ENCODE measurements at regions not wholly inside any gene's neighbourhood (a gene's known extent, or its start where the extent isn't known, plus 50 kb on each side); places are given as distances from the start of the nearest gene placed in this dataset.

DNA sequence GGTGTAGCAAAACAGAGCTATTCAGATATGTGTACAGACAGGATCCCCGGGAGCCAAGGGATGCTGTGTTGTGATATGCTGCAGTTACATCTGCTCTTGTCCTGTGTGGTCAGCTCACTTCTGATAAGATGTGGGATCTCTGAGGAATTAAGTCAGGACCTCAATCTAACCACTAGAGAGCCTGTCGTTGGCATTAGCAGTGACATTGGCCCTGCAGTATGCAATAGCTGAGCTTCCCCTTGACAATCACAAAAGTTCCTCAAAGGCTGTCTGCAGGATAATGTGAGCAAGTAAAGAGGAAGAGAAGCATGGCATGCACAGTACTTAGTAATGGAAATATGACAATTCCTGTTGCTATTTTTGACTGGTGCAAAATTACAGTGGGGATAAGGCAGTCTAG is 203.4 kb upstream of the MIR17HG start (continued):
- TF ChIP-seq, protein P1, sequence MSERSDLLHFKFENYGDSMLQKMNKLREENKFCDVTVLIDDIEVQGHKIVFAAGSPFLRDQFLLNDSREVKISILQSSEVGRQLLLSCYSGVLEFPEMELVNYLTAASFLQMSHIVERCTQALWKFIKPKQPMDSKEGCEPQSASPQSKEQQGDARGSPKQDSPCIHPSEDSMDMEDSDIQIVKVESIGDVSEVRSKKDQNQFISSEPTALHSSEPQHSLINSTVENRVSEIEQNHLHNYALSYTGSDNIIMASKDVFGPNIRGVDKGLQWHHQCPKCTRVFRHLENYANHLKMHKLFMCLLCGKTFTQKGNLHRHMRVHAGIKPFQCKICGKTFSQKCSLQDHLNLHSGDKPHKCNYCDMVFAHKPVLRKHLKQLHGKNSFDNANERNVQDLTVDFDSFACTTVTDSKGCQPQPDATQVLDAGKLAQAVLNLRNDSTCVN (tag by site-specific recombination; optimal IDR thresholded peaks at IDR 0.05): no peak
- TF ChIP-seq KLF10 (tag by site-specific recombination; IDR thresholded peaks at IDR 0.05) (no peak), TRIM28 (IDR thresholded peaks at IDR 0.05; ENCODE audit: borderline replicate concordance, low read length) (no peak), ZFHX2 (tag by site-specific recombination; conservative IDR thresholded peaks at IDR 0.05) (no peak)
- TF ChIP-seq, protein P2, sequence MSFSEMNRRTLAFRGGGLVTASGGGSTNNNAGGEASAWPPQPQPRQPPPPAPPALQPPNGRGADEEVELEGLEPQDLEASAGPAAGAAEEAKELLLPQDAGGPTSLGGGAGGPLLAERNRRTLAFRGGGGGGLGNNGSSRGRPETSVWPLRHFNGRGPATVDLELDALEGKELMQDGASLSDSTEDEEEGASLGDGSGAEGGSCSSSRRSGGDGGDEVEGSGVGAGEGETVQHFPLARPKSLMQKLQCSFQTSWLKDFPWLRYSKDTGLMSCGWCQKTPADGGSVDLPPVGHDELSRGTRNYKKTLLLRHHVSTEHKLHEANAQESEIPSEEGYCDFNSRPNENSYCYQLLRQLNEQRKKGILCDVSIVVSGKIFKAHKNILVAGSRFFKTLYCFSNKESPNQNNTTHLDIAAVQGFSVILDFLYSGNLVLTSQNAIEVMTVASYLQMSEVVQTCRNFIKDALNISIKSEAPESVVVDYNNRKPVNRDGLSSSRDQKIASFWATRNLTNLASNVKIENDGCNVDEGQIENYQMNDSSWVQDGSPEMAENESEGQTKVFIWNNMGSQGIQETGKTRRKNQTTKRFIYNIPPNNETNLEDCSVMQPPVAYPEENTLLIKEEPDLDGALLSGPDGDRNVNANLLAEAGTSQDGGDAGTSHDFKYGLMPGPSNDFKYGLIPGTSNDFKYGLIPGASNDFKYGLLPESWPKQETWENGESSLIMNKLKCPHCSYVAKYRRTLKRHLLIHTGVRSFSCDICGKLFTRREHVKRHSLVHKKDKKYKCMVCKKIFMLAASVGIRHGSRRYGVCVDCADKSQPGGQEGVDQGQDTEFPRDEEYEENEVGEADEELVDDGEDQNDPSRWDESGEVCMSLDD (tag by site-specific recombination; IDR thresholded peaks at IDR 0.05): no peak

DNA sequence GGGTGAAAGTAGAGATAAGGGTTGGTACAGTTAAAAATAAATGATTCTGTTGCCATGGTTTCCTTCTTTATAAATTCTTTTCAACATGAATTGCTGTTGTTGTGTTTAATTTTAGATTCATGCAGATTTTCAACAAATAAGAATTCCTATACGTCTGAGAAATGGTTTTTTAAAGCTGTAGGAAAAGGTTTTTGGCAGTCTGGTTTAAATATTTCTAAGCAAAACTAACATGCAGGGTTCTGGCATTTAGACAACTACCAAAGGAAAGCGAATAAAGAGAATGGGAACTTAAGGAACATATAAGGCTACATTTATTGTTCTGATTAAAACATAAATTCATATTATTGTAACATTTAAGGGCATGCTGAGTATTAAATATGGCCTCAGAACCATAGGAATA is 203.0 kb upstream of the MIR17HG start:
- ChIA-PET CTCF (no interaction called here), POLR2A (no interaction called here)
- no peak for TF ChIP-seq ZNF335 (tag by site-specific recombination; conservative IDR thresholded peaks at IDR 0.05)
- no peak for TF ChIP-seq ZNF561 (tag by site-specific recombination; IDR thresholded peaks at IDR 0.05; ENCODE audit: borderline replicate concordance)
- TF ChIP-seq YY2 (tag by site-specific recombination; IDR thresholded peaks at IDR 0.05): no peak
- TF ChIP-seq ZNF121 (tag by site-specific recombination; IDR thresholded peaks at IDR 0.05): no peak
- TF ChIP-seq, protein P3, sequence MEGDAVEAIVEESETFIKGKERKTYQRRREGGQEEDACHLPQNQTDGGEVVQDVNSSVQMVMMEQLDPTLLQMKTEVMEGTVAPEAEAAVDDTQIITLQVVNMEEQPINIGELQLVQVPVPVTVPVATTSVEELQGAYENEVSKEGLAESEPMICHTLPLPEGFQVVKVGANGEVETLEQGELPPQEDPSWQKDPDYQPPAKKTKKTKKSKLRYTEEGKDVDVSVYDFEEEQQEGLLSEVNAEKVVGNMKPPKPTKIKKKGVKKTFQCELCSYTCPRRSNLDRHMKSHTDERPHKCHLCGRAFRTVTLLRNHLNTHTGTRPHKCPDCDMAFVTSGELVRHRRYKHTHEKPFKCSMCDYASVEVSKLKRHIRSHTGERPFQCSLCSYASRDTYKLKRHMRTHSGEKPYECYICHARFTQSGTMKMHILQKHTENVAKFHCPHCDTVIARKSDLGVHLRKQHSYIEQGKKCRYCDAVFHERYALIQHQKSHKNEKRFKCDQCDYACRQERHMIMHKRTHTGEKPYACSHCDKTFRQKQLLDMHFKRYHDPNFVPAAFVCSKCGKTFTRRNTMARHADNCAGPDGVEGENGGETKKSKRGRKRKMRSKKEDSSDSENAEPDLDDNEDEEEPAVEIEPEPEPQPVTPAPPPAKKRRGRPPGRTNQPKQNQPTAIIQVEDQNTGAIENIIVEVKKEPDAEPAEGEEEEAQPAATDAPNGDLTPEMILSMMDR (tag by site-specific recombination; IDR thresholded peaks at IDR 0.05): no peak
- TF ChIP-seq ZNF670 (tag by site-specific recombination; IDR thresholded peaks at IDR 0.05; ENCODE audit: low read depth): no peak
- no peak for TF ChIP-seq ZFP41 (tag by site-specific recombination; IDR thresholded peaks at IDR 0.05; ENCODE audit: borderline replicate concordance)
- TF ChIP-seq ZNF138 (tag by site-specific recombination; IDR thresholded peaks at IDR 0.05; ENCODE audit: borderline replicate concordance): no peak
- TF ChIP-seq, protein P4, sequence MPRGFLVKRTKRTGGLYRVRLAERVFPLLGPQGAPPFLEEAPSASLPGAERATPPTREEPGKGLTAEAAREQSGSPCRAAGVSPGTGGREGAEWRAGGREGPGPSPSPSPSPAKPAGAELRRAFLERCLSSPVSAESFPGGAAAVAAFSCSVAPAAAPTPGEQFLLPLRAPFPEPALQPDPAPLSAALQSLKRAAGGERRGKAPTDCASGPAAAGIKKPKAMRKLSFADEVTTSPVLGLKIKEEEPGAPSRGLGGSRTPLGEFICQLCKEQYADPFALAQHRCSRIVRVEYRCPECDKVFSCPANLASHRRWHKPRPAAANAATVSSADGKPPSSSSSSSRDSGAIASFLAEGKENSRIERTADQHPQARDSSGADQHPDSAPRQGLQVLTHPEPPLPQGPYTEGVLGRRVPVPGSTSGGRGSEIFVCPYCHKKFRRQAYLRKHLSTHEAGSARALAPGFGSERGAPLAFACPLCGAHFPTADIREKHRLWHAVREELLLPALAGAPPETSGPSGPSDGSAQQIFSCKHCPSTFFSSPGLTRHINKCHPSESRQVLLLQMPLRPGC (tag by site-specific recombination; IDR thresholded peaks at IDR 0.05): no peak
- no peak for TF ChIP-seq SP2 (tag by site-specific recombination; IDR thresholded peaks at IDR 0.05)
- TF ChIP-seq ZNF623 (tag by site-specific recombination; IDR thresholded peaks at IDR 0.05): no peak
- TF ChIP-seq ZNF785 (tag by site-specific recombination; IDR thresholded peaks at IDR 0.05): no peak
- TF ChIP-seq ZNF23 (tag by site-specific recombination; IDR thresholded peaks at IDR 0.05; ENCODE audit: borderline replicate concordance): no peak
- TF ChIP-seq, protein P5, sequence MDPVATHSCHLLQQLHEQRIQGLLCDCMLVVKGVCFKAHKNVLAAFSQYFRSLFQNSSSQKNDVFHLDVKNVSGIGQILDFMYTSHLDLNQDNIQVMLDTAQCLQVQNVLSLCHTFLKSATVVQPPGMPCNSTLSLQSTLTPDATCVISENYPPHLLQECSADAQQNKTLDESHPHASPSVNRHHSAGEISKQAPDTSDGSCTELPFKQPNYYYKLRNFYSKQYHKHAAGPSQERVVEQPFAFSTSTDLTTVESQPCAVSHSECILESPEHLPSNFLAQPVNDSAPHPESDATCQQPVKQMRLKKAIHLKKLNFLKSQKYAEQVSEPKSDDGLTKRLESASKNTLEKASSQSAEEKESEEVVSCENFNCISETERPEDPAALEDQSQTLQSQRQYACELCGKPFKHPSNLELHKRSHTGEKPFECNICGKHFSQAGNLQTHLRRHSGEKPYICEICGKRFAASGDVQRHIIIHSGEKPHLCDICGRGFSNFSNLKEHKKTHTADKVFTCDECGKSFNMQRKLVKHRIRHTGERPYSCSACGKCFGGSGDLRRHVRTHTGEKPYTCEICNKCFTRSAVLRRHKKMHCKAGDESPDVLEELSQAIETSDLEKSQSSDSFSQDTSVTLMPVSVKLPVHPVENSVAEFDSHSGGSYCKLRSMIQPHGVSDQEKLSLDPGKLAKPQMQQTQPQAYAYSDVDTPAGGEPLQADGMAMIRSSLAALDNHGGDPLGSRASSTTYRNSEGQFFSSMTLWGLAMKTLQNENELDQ (tag by site-specific recombination; IDR thresholded peaks at IDR 0.05; ENCODE audit: low read depth): no peak
- no peak for TF ChIP-seq ZNF560 (tag by site-specific recombination; IDR thresholded peaks at IDR 0.05; ENCODE audit: borderline replicate concordance)
- TF ChIP-seq HOXD13 (CRISPR knock-in tag; IDR thresholded peaks at IDR 0.05; ENCODE audit: borderline replicate concordance): no peak
- TF ChIP-seq ZNF112 (tag by site-specific recombination; IDR thresholded peaks at IDR 0.05): no peak
- TF ChIP-seq ZNF146 (tag by site-specific recombination; IDR thresholded peaks at IDR 0.05): no peak
- TF ChIP-seq, protein P6, sequence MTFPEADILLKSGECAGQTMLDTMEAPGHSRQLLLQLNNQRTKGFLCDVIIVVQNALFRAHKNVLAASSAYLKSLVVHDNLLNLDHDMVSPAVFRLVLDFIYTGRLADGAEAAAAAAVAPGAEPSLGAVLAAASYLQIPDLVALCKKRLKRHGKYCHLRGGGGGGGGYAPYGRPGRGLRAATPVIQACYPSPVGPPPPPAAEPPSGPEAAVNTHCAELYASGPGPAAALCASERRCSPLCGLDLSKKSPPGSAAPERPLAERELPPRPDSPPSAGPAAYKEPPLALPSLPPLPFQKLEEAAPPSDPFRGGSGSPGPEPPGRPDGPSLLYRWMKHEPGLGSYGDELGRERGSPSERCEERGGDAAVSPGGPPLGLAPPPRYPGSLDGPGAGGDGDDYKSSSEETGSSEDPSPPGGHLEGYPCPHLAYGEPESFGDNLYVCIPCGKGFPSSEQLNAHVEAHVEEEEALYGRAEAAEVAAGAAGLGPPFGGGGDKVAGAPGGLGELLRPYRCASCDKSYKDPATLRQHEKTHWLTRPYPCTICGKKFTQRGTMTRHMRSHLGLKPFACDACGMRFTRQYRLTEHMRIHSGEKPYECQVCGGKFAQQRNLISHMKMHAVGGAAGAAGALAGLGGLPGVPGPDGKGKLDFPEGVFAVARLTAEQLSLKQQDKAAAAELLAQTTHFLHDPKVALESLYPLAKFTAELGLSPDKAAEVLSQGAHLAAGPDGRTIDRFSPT (tag by site-specific recombination; IDR thresholded peaks at IDR 0.05): no peak
- TF ChIP-seq ZFHX2 (tag by site-specific recombination; conservative IDR thresholded peaks at IDR 0.05): no peak
- H3K4me3 ChIP-seq (ENCODE audit: low read depth, low read length): no peak overlapping the region
- H3K27ac ChIP-seq (ENCODE audit: extremely low read depth, low read depth, low read length): no peak overlapping the region
- no peaks in the 10 kb centered on the region for H3K4me1 ChIP-seq (ENCODE audit: control insufficient read depth, insufficient read depth, low read length)
- no peaks in the 10 kb centered on the region for H3K9me3 ChIP-seq (ENCODE audit: control insufficient read depth, insufficient read depth, low read depth, low read length)
- H3K36me3 ChIP-seq (ENCODE audit: control insufficient read depth in 2 of 2, insufficient read depth in 1 of 2, low read length in 2 of 2): no peaks in the 10 kb centered on the region

Data from HEK293 (cell line).